ENCODE measurements at regions not wholly inside any gene's neighbourhood (a gene's known extent, or its start where the extent isn't known, plus 50 kb on each side); places are given as distances from the start of the nearest gene placed in this dataset.

GRCh38 chr6:126633373-126633772, 293.5 kb downstream of the CENPW start:
- no peak for TF ChIP-seq CTCF (IDR thresholded peaks at IDR 0.05)
- no peak for TF ChIP-seq POLR2A (IDR thresholded peaks at IDR 0.05)
